NCI-H2227 (cell line): ENCODE measurements at regions not wholly inside any gene's neighbourhood (a gene's known extent, or its start where the extent isn't known, plus 50 kb on each side); places are given as distances from the start of the nearest gene placed in this dataset.
"Not testable (repeated sequence)": the region's sequence is repeated elsewhere in the genome, so short reads cannot be mapped to it uniquely, and the experiment has no call there.

ENCODE experiments used
- DNase-seq: peaks from one replicate; lab custom pipeline; 2025; ENCODE audit not compliant: unreplicated experiment; lab: John Stamatoyannopoulos, UW

- not testable (repeated sequence) for DNase-seq
These were observed 66.6 kb upstream of the ZNF195 start for GRCh38 chr11:3445535-3445934.

- peak; percentile 35 for DNase-seq
These were observed 65.4 kb upstream of the ZNF195 start for GRCh38 chr11:3444420-3444744.

GRCh38 chr11:3443700-3444419 lies 64.9 kb upstream of the ZNF195 start:
- DNase-seq: peak; percentile 45

- not testable (repeated sequence) for DNase-seq
These were observed 58.5 kb upstream of the ZNF195 start for GRCh38 chr11:3437441-3437840.

- DNase-seq: no peak
These were observed 56.0 kb upstream of the ZNF195 start for GRCh38 chr11:3434976-3435375.

GRCh38 chr11:3429191-3429590 lies 50.2 kb upstream of the ZNF195 start:
- peak; percentile 35 for DNase-seq
